Osteoblast (primary cell): ENCODE measurements at regions not wholly inside any gene's neighbourhood (a gene's known extent, or its start where the extent isn't known, plus 50 kb on each side); places are given as distances from the start of the nearest gene placed in this dataset.
A peak's percentile ranks its signal among the peaks of the same experiment; 100 is the strongest.

ENCODE experiments used
- DNase-seq: peaks from one replicate; pipeline ENCODE4 v3.0.0; 2011; ENCODE audit warnings: low spot score, mixed read lengths; ENCODE audit not compliant: insufficient read length; ENCODE audit errors: missing footprints
- H2AFZ ChIP-seq: 2 replicates; pipeline ENCODE4 v1.6.0; 2011; ENCODE audit warnings: mild to moderate bottlenecking, low read length
- H3K27ac ChIP-seq: 2 replicates; pipeline ENCODE4 v1.5.1; 2011; ENCODE audit warnings: mild to moderate bottlenecking, low read depth, low read length, moderate library complexity
- H3K27me3 ChIP-seq: 2 replicates; pipeline ENCODE4 v1.6.0; 2012; ENCODE audit warnings: mild to moderate bottlenecking, control low read depth, inconsistent platforms, low read length, moderate library complexity; ENCODE audit not compliant: insufficient read depth
- H3K36me3 ChIP-seq: 2 replicates; pipeline ENCODE4 v1.5.1; 2011; ENCODE audit warnings: mild to moderate bottlenecking, low read length, control low read depth, moderate library complexity; ENCODE audit not compliant: insufficient read depth
- H3K4me1 ChIP-seq: 2 replicates; pipeline ENCODE4 v1.5.1; 2011; ENCODE audit warnings: mild to moderate bottlenecking, low read length, control low read depth, moderate library complexity; ENCODE audit not compliant: insufficient read depth
- H3K4me2 ChIP-seq: 2 replicates; pipeline ENCODE4 v1.6.0; 2011; ENCODE audit warnings: mild to moderate bottlenecking, low read length; ENCODE audit not compliant: insufficient read depth
- H3K4me3 ChIP-seq: fragments of 200-600 bp; sonication (generic); 3 replicates; pipeline ENCODE4 v1.5.1; 2012; ENCODE audit warnings: mild to moderate bottlenecking, low read length, inconsistent platforms; ENCODE audit not compliant: insufficient read depth
- H3K79me2 ChIP-seq: 2 replicates; pipeline ENCODE4 v1.6.0; 2012; ENCODE audit warnings: mild to moderate bottlenecking, low read length, control low read depth, inconsistent platforms; ENCODE audit not compliant: insufficient read depth
- H3K9me3 ChIP-seq: 2 replicates; pipeline ENCODE4 v1.5.1; 2011; ENCODE audit warnings: low read depth, low read length, control low read depth
- H4K20me1 ChIP-seq: 2 replicates; pipeline ENCODE4 v1.6.0; 2012; ENCODE audit warnings: mild to moderate bottlenecking, low read length, control low read depth; ENCODE audit not compliant: insufficient read depth
- CTCF ChIP-seq: IDR thresholded peaks from 2 replicates; pipeline ENCODE4 v1.5.1; 2011; ENCODE audit warnings: mild to moderate bottlenecking, low read depth, low read length, moderate library complexity; ENCODE audit errors: extremely low read depth

- H3K27me3 ChIP-seq = no peaks in the 10 kb centered on the region
These were observed 153.8 kb upstream of the SOX1 start for GRCh38 chr13:111912991-111913760.

GRCh38 chr13:111913761-111914140 is 153.2 kb upstream of the SOX1 start:
- Histone ChIP-seq H3K4me1 (no peaks in the 10 kb centered on the region), H2AFZ (no peak overlapping the region), H3K27ac (no peak overlapping the region), H3K36me3 (no peaks in the 10 kb centered on the region), H4K20me1 (no peaks in the 10 kb centered on the region), H3K4me3 (no peak overlapping the region), H3K79me2 (no peaks in the 10 kb centered on the region), H3K27me3 (no peaks in the 10 kb centered on the region), H3K9me3 (no peaks in the 10 kb centered on the region), H3K4me2 (no peak overlapping the region)
- TF ChIP-seq CTCF = no peak
- DNase-seq = peak; percentile 27

More at GRCh38 chr13:111912991-111913760, 153.8 kb upstream of the SOX1 start:
- Histone ChIP-seq H3K27ac (no peak overlapping the region), H3K4me1 (no peaks in the 10 kb centered on the region), H4K20me1 (no peaks in the 10 kb centered on the region), H3K4me2 (no peak overlapping the region), H3K4me3 (no peak overlapping the region), H3K79me2 (no peaks in the 10 kb centered on the region), H3K36me3 (no peaks in the 10 kb centered on the region), H3K9me3 (no peaks in the 10 kb centered on the region), H2AFZ (no peak overlapping the region)
- peak; percentile 75 for DNase-seq
- no peak for TF ChIP-seq CTCF

- H3K27me3 ChIP-seq = no peaks in the 10 kb centered on the region
- no peak for TF ChIP-seq CTCF
- H3K79me2 ChIP-seq = no peaks in the 10 kb centered on the region
- H4K20me1 ChIP-seq = no peaks in the 10 kb centered on the region
- no peak overlapping the region for H3K27ac ChIP-seq
- peak; percentile 66 for DNase-seq
- no peaks in the 10 kb centered on the region for H3K4me1 ChIP-seq
- H3K4me2 ChIP-seq = no peak overlapping the region
- no peak overlapping the region for H2AFZ ChIP-seq
- no peaks in the 10 kb centered on the region for H3K36me3 ChIP-seq
- no peak overlapping the region for H3K4me3 ChIP-seq
- no peaks in the 10 kb centered on the region for H3K9me3 ChIP-seq
These were observed 152.5 kb upstream of the SOX1 start for GRCh38 chr13:111914241-111915103.

GRCh38 chr13:111915104-111915551 is 151.8 kb upstream of the SOX1 start:
- Histone ChIP-seq H3K27me3 (no peaks in the 10 kb centered on the region), H4K20me1 (no peaks in the 10 kb centered on the region)
- no peak for TF ChIP-seq CTCF

More at GRCh38 chr13:111915104-111915551, 151.8 kb upstream of the SOX1 start:
- H3K4me1 ChIP-seq = no peaks in the 10 kb centered on the region
- H3K27ac ChIP-seq = no peak overlapping the region
- no peaks in the 10 kb centered on the region for H3K9me3 ChIP-seq
- H3K79me2 ChIP-seq = no peaks in the 10 kb centered on the region
- H3K36me3 ChIP-seq = no peaks in the 10 kb centered on the region
- H3K4me3 ChIP-seq = no peak overlapping the region
- peak; percentile 69 for DNase-seq
- H2AFZ ChIP-seq = no peak overlapping the region
- H3K4me2 ChIP-seq = no peak overlapping the region
